Choroid plexus epithelial cell (primary cell): ENCODE measurements at regions not wholly inside any gene's neighbourhood (a gene's known extent, or its start where the extent isn't known, plus 50 kb on each side); places are given as distances from the start of the nearest gene placed in this dataset.

Experiments used
- DNase-seq: peaks from one replicate; pipeline ENCODE4 v3.0.0-alpha.2; 2010; ENCODE audit warnings: low read depth
- H3K4me3 ChIP-seq: 2 replicates; pipeline ENCODE4 v1.5.1; 2011; ENCODE audit warnings: low read depth, mild to moderate bottlenecking, control low read depth, low read length, moderate library complexity
- TF ChIP-seq, protein P1 (sequence below): conservative IDR thresholded peaks from 2 replicates; pipeline ENCODE4 v1.5.1; 2011; ENCODE audit warnings: low read depth, mild to moderate bottlenecking, control low read depth, inconsistent platforms, low read length, moderate library complexity

DNA sequence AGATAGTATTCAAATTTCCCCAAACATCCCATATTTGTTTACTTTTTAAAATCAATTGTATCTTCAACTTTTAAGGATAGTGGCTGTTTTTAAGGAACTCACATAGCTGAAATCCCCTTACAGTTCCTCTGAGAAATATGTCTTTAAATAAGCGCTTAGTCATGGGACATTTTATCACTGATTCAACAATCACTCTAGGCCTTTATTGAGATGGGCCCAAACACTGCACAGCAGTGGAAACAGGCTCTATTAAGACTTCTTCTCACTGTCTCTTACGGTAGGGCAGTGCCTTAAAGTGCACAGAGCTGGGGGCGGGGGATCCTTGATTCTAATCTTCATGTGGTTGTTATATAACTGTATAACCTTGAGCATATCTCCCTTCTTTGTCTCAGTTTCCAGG lies 59.8 kb upstream of the RREB1 start:
- no peak overlapping the region for H3K4me3 ChIP-seq
- DNase-seq: peak; percentile 23
- TF ChIP-seq, protein P1, sequence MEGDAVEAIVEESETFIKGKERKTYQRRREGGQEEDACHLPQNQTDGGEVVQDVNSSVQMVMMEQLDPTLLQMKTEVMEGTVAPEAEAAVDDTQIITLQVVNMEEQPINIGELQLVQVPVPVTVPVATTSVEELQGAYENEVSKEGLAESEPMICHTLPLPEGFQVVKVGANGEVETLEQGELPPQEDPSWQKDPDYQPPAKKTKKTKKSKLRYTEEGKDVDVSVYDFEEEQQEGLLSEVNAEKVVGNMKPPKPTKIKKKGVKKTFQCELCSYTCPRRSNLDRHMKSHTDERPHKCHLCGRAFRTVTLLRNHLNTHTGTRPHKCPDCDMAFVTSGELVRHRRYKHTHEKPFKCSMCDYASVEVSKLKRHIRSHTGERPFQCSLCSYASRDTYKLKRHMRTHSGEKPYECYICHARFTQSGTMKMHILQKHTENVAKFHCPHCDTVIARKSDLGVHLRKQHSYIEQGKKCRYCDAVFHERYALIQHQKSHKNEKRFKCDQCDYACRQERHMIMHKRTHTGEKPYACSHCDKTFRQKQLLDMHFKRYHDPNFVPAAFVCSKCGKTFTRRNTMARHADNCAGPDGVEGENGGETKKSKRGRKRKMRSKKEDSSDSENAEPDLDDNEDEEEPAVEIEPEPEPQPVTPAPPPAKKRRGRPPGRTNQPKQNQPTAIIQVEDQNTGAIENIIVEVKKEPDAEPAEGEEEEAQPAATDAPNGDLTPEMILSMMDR: no peak

GRCh38 chr6:7048894-7049293 lies 58.9 kb upstream of the RREB1 start:
- DNase-seq: no peak
- no peak overlapping the region for H3K4me3 ChIP-seq
- TF ChIP-seq, protein P1: no peak

GRCh38 chr6:7050004-7050403 lies 57.8 kb upstream of the RREB1 start:
- no peak for DNase-seq
- TF ChIP-seq, protein P1: no peak
- no peak overlapping the region for H3K4me3 ChIP-seq

DNA sequence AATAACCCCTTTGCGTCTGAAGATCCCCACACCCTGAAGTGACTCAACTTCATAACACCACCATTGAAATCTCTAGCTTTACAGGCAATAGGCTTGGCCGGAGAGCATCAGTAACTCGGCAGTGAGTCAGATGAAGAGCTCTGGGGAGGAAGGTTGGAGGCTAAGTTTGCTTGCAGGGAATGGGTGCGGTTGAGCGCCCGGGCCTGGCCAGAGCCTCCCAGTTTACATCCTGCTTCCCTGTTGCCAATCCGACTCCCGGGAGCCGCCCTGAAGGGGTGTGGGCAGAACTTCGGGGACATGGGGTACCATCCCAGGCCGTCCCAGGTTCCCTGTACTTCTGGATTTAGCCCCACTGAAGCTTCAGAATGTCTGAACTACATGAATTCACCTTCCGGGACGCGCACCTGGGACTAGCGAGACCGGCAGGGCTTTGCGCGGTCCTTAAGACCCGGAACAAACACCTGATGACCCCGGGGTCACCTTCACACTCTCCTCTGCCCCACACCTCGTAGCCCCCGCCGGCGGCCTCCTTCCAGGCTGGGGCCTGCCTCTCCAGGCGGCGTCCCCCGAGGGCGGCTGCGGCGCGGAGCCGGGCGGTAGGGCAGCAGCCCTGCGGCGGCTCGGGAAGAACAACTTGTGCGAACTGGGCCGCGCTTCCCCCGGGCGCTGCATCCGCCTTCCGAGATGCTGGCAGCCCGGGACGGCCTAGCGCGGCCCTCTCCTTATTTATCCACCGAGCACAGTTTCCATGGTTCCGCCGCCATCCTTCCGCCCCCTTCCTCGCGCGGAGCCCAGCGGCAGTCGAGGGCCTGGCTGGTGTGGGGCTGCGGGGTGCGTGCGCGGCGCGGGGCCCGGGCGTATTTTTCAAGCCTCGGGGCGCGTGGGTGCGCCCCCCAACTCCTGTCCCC lies 56.6 kb upstream of the RREB1 start:
- peak; percentile 73 for DNase-seq

DNA sequence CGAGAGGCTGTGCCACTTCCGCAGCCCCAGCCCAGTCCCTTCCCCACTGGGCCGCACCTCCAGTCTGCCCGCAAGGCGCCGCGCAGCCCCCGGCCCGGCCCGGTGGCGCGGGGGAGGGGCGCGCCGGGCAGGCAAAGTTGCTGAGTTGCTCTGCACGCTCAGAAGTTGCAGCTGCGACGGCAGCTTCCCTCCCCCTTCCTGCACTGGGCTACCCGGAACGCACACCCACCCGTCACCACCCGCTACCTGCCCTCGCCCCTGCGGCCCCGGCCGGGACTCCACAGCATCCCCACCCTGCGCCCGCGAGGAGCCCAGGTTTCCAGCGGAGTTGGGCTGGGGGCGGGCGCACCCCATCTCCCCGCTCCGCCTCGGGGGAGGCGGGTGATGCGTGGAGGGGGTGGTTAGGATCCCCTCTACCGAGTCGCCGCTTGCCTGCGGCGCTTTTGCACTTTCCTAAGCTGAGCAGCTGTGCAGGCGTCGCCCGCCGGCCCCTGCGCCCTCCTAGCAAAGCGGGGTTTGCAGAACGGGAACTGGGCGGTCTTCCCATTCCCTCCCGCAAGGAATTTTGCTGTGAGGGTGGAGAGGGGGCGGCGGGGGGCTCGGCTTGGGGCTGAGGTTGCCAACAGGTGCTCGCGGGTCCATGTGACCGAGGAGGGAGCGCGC lies 55.9 kb upstream of the RREB1 start:
- TF ChIP-seq, protein P1: no peak
- H3K4me3 ChIP-seq: peak overlapping the region; percentile 60
- peak; percentile 56 for DNase-seq

More for the DNA sequence above, 56.6 kb upstream of the RREB1 start:
- TF ChIP-seq, protein P1: no peak
- peak overlapping the region; percentile 60 for H3K4me3 ChIP-seq

- TF ChIP-seq, protein P1: no peak
- peak overlapping the region; percentile 60 for H3K4me3 ChIP-seq
- DNase-seq: peak; percentile 89
Observed at GRCh38 chr6:7052443-7053011, 55.2 kb upstream of the RREB1 start.
